PC-9 (cell line): ENCODE measurements at regions not wholly inside any gene's neighbourhood (a gene's known extent, or its start where the extent isn't known, plus 50 kb on each side); places are given as distances from the start of the nearest gene placed in this dataset.

Experiments used
- BruUV-seq: library from RNA; stranded (reverse); fragments of 400-500 nt; replicated peaks from 2 replicates; lab custom pipeline; 2021; lab: Mats Ljungman, UMichigan
- CTCF ChIA-PET: fragments of 300-600 bp; sonication (Branson Sonifier 250); formaldehyde crosslinking; loops from one replicate; lab custom pipeline; 2022; ENCODE audit warnings: antibody characterized with exemption; lab: Charles Lee
- POLR2A ChIA-PET: fragments of 300-600 bp; sonication (Branson Sonifier 250); formaldehyde crosslinking; loops from one replicate; lab custom pipeline; 2022; ENCODE audit warnings: antibody characterized with exemption; ENCODE audit not compliant: unreplicated experiment; lab: Charles Lee
- DNase-seq, 2 experiments: peaks; one replicate each; pipeline versions ENCODE4 v3.0.0 to v3.0.0-alpha.2; 2015 to 2022; ENCODE audit warnings: mixed read lengths in 1 of 2
- H2AFZ ChIP-seq: fragments of 200-600 bp; sonication (generic); 2 replicates; pipeline ENCODE4 v1.8.1; 2017; ENCODE audit warnings: antibody characterized with exemption
- H3F3A ChIP-seq: fragments of 200-600 bp; sonication (generic); 2 replicates; pipeline ENCODE4 v1.8.1; 2017; ENCODE audit warnings: antibody characterized with exemption, mild to moderate bottlenecking, low read depth; ENCODE audit not compliant: insufficient read depth
- H3K27ac ChIP-seq: fragments of 200-600 bp; sonication (generic); 2 replicates; pipeline ENCODE4 v1.6.1; 2016; ENCODE audit warnings: mixed run types
- H3K27me3 ChIP-seq: fragments of 200-600 bp; sonication (generic); 2 replicates; pipeline ENCODE4 v1.6.1; 2016; ENCODE audit warnings: low read depth, mixed run types; ENCODE audit not compliant: insufficient read depth
- H3K36me3 ChIP-seq: fragments of 200-600 bp; sonication (generic); 2 replicates; pipeline ENCODE4 v1.6.1; 2016; ENCODE audit warnings: low read depth, mixed run types
- H3K4me1 ChIP-seq: fragments of 200-600 bp; sonication (generic); replicated peaks from 2 replicates; pipeline ENCODE4 v1.6.1; 2016; ENCODE audit warnings: mixed run types; ENCODE audit not compliant: insufficient read depth
- H3K4me2 ChIP-seq: fragments of 200-600 bp; sonication (generic); 2 replicates; pipeline ENCODE4 v1.6.1; 2017; ENCODE audit warnings: mixed run types
- H3K4me3 ChIP-seq: fragments of 200-600 bp; sonication (generic); 2 replicates; pipeline ENCODE4 v1.6.1; 2016; ENCODE audit warnings: mixed run types
- H3K79me2 ChIP-seq: fragments of 200-600 bp; sonication (generic); 2 replicates; pipeline ENCODE4 v1.6.1; 2017; ENCODE audit warnings: low read depth, mixed run types
- H3K9me2 ChIP-seq: fragments of 200-600 bp; sonication (generic); 2 replicates; pipeline ENCODE4 v1.8.1; 2017; ENCODE audit warnings: mild to moderate bottlenecking; ENCODE audit not compliant: insufficient read depth
- H3K9me3 ChIP-seq: fragments of 200-600 bp; sonication (generic); 2 replicates; pipeline ENCODE4 v1.8.1; 2016; ENCODE audit warnings: low read depth; ENCODE audit not compliant: insufficient read depth
- H4K20me1 ChIP-seq: fragments of 200-600 bp; sonication (generic); 2 replicates; pipeline ENCODE4 v1.8.1; 2017; ENCODE audit not compliant: insufficient read depth
- CTCF ChIP-seq: fragments of 200-600 bp; sonication (generic); conservative IDR thresholded peaks from 2 replicates; pipeline ENCODE4 v1.6.1; 2017; ENCODE audit warnings: mixed run types, antibody characterized with exemption, mild to moderate bottlenecking, moderate library complexity
- EZH2 ChIP-seq: fragments of 200-600 bp; sonication (generic); IDR thresholded peaks from 2 replicates; pipeline ENCODE4 v1.8.0; 2017; ENCODE audit warnings: antibody characterized with exemption, low read depth
- intact Hi-C: fragments of 100-400 bp; cut with micrococcal nuclease; formaldehyde crosslinking; loops from one replicate; pipeline ENCODE4 v1.10.0; 2022; ENCODE audit not compliant: unreplicated experiment

GRCh38 chr10:118239236-118239630 is 102.9 kb downstream of the FAM204A start:
- intact Hi-C loops = no loop called here
- Histone ChIP-seq H3K79me2 (no peaks in the 10 kb centered on the region), H3F3A (no peaks in the 10 kb centered on the region), H3K9me3 (no peaks in the 10 kb centered on the region), H3K36me3 (no peaks in the 10 kb centered on the region), H3K27ac (no peak overlapping the region), H3K9me2 (no peaks in the 10 kb centered on the region), H2AFZ (no peak overlapping the region), H3K4me1 (no peaks in the 10 kb centered on the region), H3K4me2 (no peak overlapping the region), H3K4me3 (no peak overlapping the region), H3K27me3 (peaks cover 67% of the 10 kb centered on the region), H4K20me1 (no peaks in the 10 kb centered on the region)
- ChIA-PET POLR2A (no interaction called here), CTCF (no interaction called here)
- DNase-seq = no peak
- TF ChIP-seq CTCF = no peak
- no peak for TF ChIP-seq EZH2
- no TSS peak for BruUV-seq

GRCh38 chr10:118238573-118239235 is 103.4 kb downstream of the FAM204A start:
- Histone ChIP-seq H4K20me1 (no peaks in the 10 kb centered on the region), H2AFZ (no peak overlapping the region), H3K4me2 (no peak overlapping the region), H3K36me3 (no peaks in the 10 kb centered on the region), H3F3A (no peaks in the 10 kb centered on the region), H3K4me1 (no peaks in the 10 kb centered on the region), H3K4me3 (no peak overlapping the region), H3K9me2 (no peaks in the 10 kb centered on the region), H3K9me3 (no peaks in the 10 kb centered on the region), H3K27me3 (peaks cover 66% of the 10 kb centered on the region), H3K27ac (no peak overlapping the region), H3K79me2 (no peaks in the 10 kb centered on the region)
- intact Hi-C loops = no loop called here
- DNase-seq = peak in 1 of 2 experiments; percentile 35
- POLR2A ChIA-PET = no interaction called here
- CTCF ChIA-PET = no interaction called here
- TF ChIP-seq EZH2 (no peak), CTCF (no peak)
- BruUV-seq = no TSS peak

GRCh38 chr10:118237930-118238329 is 104.2 kb downstream of the FAM204A start:
- Histone ChIP-seq H3K36me3 (no peaks in the 10 kb centered on the region), H3K4me1 (no peaks in the 10 kb centered on the region), H3K27ac (no peak overlapping the region), H3F3A (no peaks in the 10 kb centered on the region), H3K4me3 (no peak overlapping the region), H3K27me3 (peaks cover 59% of the 10 kb centered on the region), H3K9me3 (no peaks in the 10 kb centered on the region), H4K20me1 (no peaks in the 10 kb centered on the region), H3K4me2 (no peak overlapping the region), H3K9me2 (no peaks in the 10 kb centered on the region), H2AFZ (no peak overlapping the region), H3K79me2 (no peaks in the 10 kb centered on the region)
- no TSS peak for BruUV-seq
- POLR2A ChIA-PET = no interaction called here
- no peak for TF ChIP-seq EZH2
- TF ChIP-seq CTCF = no peak
- CTCF ChIA-PET = no interaction called here
- no peak for DNase-seq
- intact Hi-C loops = no loop called here
